ENCODE measurements at regions not wholly inside any gene's neighbourhood (a gene's known extent, or its start where the extent isn't known, plus 50 kb on each side); places are given as distances from the start of the nearest gene placed in this dataset.

GRCh38 chr13:40197936-40198595 lies 468.4 kb downstream of the FOXO1 start:
- TF ChIP-seq CTCF (conservative IDR thresholded peaks at IDR 0.05; ENCODE audit: low read length) (no peak), EZH2phosphoT487 (IDR thresholded peaks at IDR 0.05; ENCODE audit: borderline replicate concordance, low read depth, low read length) (no peak)
